Astrocyte (in vitro differentiated cells and primary cell): ENCODE measurements at regions not wholly inside any gene's neighbourhood (a gene's known extent, or its start where the extent isn't known, plus 50 kb on each side); places are given as distances from the start of the nearest gene placed in this dataset.
"Not testable (repeated sequence)": the region's sequence is repeated elsewhere in the genome, so short reads cannot be mapped to it uniquely, and the experiment has no call there.

Experiments
- DNase-seq: peaks from one replicate; pipeline ENCODE4 v3.0.0-alpha.2; 2010; ENCODE audit warnings: low read depth
- FAIRE-seq: peaks from 2 replicates; lab custom pipeline; 2011; peaks lifted over from hg19 to GRCh38; lab: Jason Lieb, UNC
- H2AFZ ChIP-seq: 2 replicates; pipeline ENCODE4 v1.6.0; 2012; ENCODE audit warnings: low read depth, low read length, inconsistent platforms
- H3K27ac ChIP-seq: 2 replicates; pipeline ENCODE4 v1.5.1; 2011; ENCODE audit warnings: low read depth, low read length, inconsistent platforms
- H3K27me3 ChIP-seq: 2 replicates; pipeline ENCODE4 v1.6.0; 2011; ENCODE audit warnings: low read length, inconsistent platforms; ENCODE audit not compliant: insufficient read depth
- H3K36me3 ChIP-seq: 2 replicates; pipeline ENCODE4 v1.5.1; 2011; ENCODE audit warnings: low read length, inconsistent platforms; ENCODE audit not compliant: insufficient read depth
- H3K4me1 ChIP-seq: 2 replicates; pipeline ENCODE4 v1.5.1; 2011; ENCODE audit warnings: low read length, inconsistent platforms; ENCODE audit not compliant: insufficient read depth
- H3K4me2 ChIP-seq: 2 replicates; pipeline ENCODE4 v1.6.0; 2012; ENCODE audit warnings: low read length, inconsistent platforms
- H3K4me3 ChIP-seq: 2 replicates; pipeline ENCODE4 v1.5.1; 2011; ENCODE audit warnings: low read depth, mild to moderate bottlenecking, low read length, inconsistent platforms; ENCODE audit not compliant: insufficient read depth
- H3K79me2 ChIP-seq: 2 replicates; pipeline ENCODE4 v1.6.0; 2012; ENCODE audit warnings: mild to moderate bottlenecking, low read length, inconsistent platforms; ENCODE audit not compliant: insufficient read depth
- H3K9ac ChIP-seq: 2 replicates; pipeline ENCODE4 v1.6.0; 2012; ENCODE audit warnings: mild to moderate bottlenecking, low read length, inconsistent platforms
- H3K9me3 ChIP-seq: 2 replicates; pipeline ENCODE4 v1.5.1; 2012; ENCODE audit warnings: low read depth, mild to moderate bottlenecking, low read length, inconsistent platforms; ENCODE audit not compliant: insufficient read depth
- H4K20me1 ChIP-seq: 2 replicates; pipeline ENCODE4 v1.6.0; 2012; ENCODE audit warnings: low read length, inconsistent platforms; ENCODE audit not compliant: insufficient read depth
- H3K27ac Mint-ChIP-seq: one replicate; pipeline ENCODE4 v1.8.0; 2021; ENCODE audit warnings: mild to moderate bottlenecking, mixed read lengths; ENCODE audit not compliant: unreplicated experiment
- H3K27me3 Mint-ChIP-seq: one replicate; pipeline ENCODE4 v1.8.0; 2021; ENCODE audit warnings: low read depth, mixed read lengths; ENCODE audit not compliant: unreplicated experiment
- H3K36me3 Mint-ChIP-seq: one replicate; pipeline ENCODE4 v1.8.0; 2021; ENCODE audit warnings: low read depth, mixed read lengths; ENCODE audit not compliant: unreplicated experiment
- H3K4me1 Mint-ChIP-seq: one replicate; pipeline ENCODE4 v1.8.0; 2021; ENCODE audit warnings: low read depth, mixed read lengths; ENCODE audit not compliant: unreplicated experiment
- H3K4me3 Mint-ChIP-seq: one replicate; pipeline ENCODE4 v1.8.0; 2021; ENCODE audit warnings: mild to moderate bottlenecking, moderate library complexity, mixed read lengths; ENCODE audit not compliant: unreplicated experiment
- H3K9me3 Mint-ChIP-seq: one replicate; pipeline ENCODE4 v1.8.0; 2021; ENCODE audit warnings: mild to moderate bottlenecking, mixed read lengths; ENCODE audit not compliant: unreplicated experiment
- CTCF ChIP-seq: IDR thresholded peaks from 2 replicates; pipeline ENCODE4 v1.5.1; 2011; ENCODE audit warnings: low read depth, mild to moderate bottlenecking, inconsistent platforms, low read length, moderate library complexity; ENCODE audit not compliant: insufficient read depth
- EZH2 ChIP-seq: IDR thresholded peaks from 2 replicates; pipeline ENCODE4 v1.6.1; 2012; ENCODE audit warnings: mild to moderate bottlenecking, low read length, inconsistent platforms; ENCODE audit not compliant: insufficient read depth

DNA sequence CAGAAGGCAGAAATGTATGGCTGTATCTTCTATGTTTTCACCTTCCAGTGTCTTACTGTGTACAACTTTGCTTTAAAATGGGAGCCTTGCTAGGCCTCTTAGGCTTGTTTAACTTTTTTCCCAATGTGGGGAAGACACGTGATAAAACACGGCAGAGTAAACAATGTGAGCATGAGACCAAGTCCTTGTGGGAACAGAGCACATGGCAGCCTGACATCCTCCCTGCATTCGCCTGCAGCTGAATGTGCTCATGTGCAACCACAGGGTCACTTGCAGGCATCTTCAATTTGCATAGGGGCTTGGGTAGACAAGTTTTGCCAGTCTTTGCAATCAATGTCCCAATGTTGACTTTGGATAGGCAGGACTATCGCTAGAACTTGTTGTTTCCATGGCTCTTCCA lies 91.8 kb downstream of the CCNG2 start:
- H3K4me1 Mint-ChIP-seq: no peaks in the 10 kb centered on the region
- H3K4me3 ChIP-seq: no peak overlapping the region
- no peaks in the 10 kb centered on the region for H3K36me3 Mint-ChIP-seq
- no peak for DNase-seq
- H3K79me2 ChIP-seq: no peaks in the 10 kb centered on the region
- no peak for FAIRE-seq
- no peak overlapping the region for H3K4me3 Mint-ChIP-seq
- H3K27ac Mint-ChIP-seq: no peak overlapping the region
- no peaks in the 10 kb centered on the region for H4K20me1 ChIP-seq
- TF ChIP-seq EZH2 (no peak), CTCF (no peak)
- H3K4me1 ChIP-seq: no peaks in the 10 kb centered on the region
- no peak overlapping the region for H3K9ac ChIP-seq
- H2AFZ ChIP-seq: no peak overlapping the region
- no peaks in the 10 kb centered on the region for H3K36me3 ChIP-seq
- H3K9me3 ChIP-seq: no peaks in the 10 kb centered on the region
- H3K9me3 Mint-ChIP-seq: peaks cover 5% of the 10 kb centered on the region
- no peak overlapping the region for H3K4me2 ChIP-seq
- peaks cover 48% of the 10 kb centered on the region for H3K27me3 Mint-ChIP-seq
- H3K27me3 ChIP-seq: no peaks in the 10 kb centered on the region
- no peak overlapping the region for H3K27ac ChIP-seq

DNA sequence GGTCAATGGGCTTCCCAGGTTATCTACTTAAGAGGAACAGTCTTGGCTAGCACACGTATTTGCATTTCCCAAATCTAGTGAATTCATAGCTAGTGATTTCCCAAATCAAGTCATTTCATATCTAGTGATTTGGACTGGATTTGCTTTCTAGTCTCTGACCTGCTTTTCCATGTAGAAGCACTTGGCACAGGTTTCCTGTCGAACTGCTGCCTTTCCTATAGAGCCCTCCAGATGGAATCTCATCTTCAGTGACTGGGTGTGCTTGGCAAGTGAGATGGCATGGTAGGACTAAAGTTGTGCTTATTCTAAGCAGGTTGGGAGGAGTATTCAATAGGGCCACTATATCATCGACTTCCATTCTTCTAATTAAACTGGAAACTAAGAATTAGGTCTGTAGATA lies 94.7 kb downstream of the CCNG2 start:
- H3K9me3 ChIP-seq: no peaks in the 10 kb centered on the region
- no peak overlapping the region for H3K9ac ChIP-seq
- H3K36me3 ChIP-seq: no peaks in the 10 kb centered on the region
- H3K36me3 Mint-ChIP-seq: no peaks in the 10 kb centered on the region
- FAIRE-seq (no peak), DNase-seq (no peak)
- no peak overlapping the region for H3K4me3 ChIP-seq
- no peaks in the 10 kb centered on the region for H3K27me3 ChIP-seq
- H2AFZ ChIP-seq: no peak overlapping the region
- TF ChIP-seq EZH2 (no peak), CTCF (no peak)
- peaks cover 67% of the 10 kb centered on the region for H3K27me3 Mint-ChIP-seq
- H3K27ac ChIP-seq: no peak overlapping the region
- no peak overlapping the region for H3K4me3 Mint-ChIP-seq
- H3K4me1 Mint-ChIP-seq: no peaks in the 10 kb centered on the region
- H3K79me2 ChIP-seq: no peaks in the 10 kb centered on the region
- no peaks in the 10 kb centered on the region for H3K4me1 ChIP-seq
- H3K4me2 ChIP-seq: no peak overlapping the region
- H3K9me3 Mint-ChIP-seq: peaks cover 5% of the 10 kb centered on the region
- no peak overlapping the region for H3K27ac Mint-ChIP-seq
- H4K20me1 ChIP-seq: no peaks in the 10 kb centered on the region

DNA sequence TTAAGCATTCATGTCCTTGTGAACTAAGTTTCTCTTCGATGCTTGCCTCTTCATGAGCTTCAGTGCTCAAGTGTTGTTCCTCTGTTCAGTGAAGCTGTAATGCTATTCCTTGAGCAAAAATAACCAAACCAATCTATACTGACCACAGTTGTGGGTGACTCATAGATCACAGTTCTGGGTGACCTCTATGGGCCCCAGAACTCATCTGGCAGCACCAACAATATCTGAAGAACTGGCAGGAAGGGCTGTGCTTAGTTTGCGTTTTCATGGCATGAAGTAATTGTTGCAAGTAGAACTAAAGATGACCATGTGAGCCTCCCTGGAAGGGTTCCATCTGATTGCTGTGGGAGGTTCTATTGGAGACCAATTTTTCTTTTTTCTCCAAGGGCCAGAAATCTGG lies 106.2 kb downstream of the CCNG2 start:
- Histone ChIP-seq H3K9ac (no peak overlapping the region), H3K9me3 (no peaks in the 10 kb centered on the region), H3K27me3 (peaks cover 2% of the 10 kb centered on the region), H3K4me1 (no peaks in the 10 kb centered on the region), H2AFZ (no peak overlapping the region), H3K79me2 (no peaks in the 10 kb centered on the region), H3K36me3 (no peaks in the 10 kb centered on the region), H3K4me3 (no peak overlapping the region), H4K20me1 (no peaks in the 10 kb centered on the region), H3K27ac (no peak overlapping the region), H3K4me2 (no peak overlapping the region)
- TF ChIP-seq EZH2: no peak
- TF ChIP-seq CTCF: no peak
- Mint-ChIP-seq H3K9me3 (peaks cover 35% of the 10 kb centered on the region), H3K4me1 (no peaks in the 10 kb centered on the region), H3K36me3 (no peaks in the 10 kb centered on the region), H3K27ac (no peak overlapping the region), H3K27me3 (peaks cover 39% of the 10 kb centered on the region), H3K4me3 (no peak overlapping the region)
- DNase-seq (no peak), FAIRE-seq (no peak)

GRCh38 chr4:77263976-77264375 lies 107.0 kb downstream of the CCNG2 start:
- not testable (repeated sequence) for H3K9ac ChIP-seq, H2AFZ ChIP-seq, H3K36me3 ChIP-seq, H3K27me3 ChIP-seq, H3K27ac ChIP-seq, FAIRE-seq, H3K27ac Mint-ChIP-seq, H3K4me3 ChIP-seq, H3K4me2 ChIP-seq, DNase-seq, H3K4me3 Mint-ChIP-seq, H3K4me1 ChIP-seq, H3K79me2 ChIP-seq, H4K20me1 ChIP-seq, H3K36me3 Mint-ChIP-seq, H3K4me1 Mint-ChIP-seq, H3K9me3 ChIP-seq
- Mint-ChIP-seq H3K27me3 (peaks cover 42% of the 10 kb centered on the region), H3K9me3 (peaks cover 31% of the 10 kb centered on the region)
